ENCODE measurements at regions not wholly inside any gene's neighbourhood (a gene's known extent, or its start where the extent isn't known, plus 50 kb on each side); places are given as distances from the start of the nearest gene placed in this dataset.
A peak's percentile ranks its signal among the peaks of the same experiment; 100 is the strongest.

GRCh38 chr17:73806768-73807167 is 162.5 kb upstream of the SDK2 start:
- no peak overlapping the region for H3K4me3 ChIP-seq (ENCODE audit: low read depth, low read length)
- TF ChIP-seq CTCF (IDR thresholded peaks at IDR 0.05; ENCODE audit: insufficient read depth, low read depth, low read length, missing control alignments): no peak
- DNase-seq (ENCODE audit: low read depth): no peak

- TF ChIP-seq CTCF (IDR thresholded peaks at IDR 0.05; ENCODE audit: insufficient read depth, low read depth, low read length, missing control alignments): no peak
- no peak for DNase-seq (ENCODE audit: low read depth)
- no peak overlapping the region for H3K4me3 ChIP-seq (ENCODE audit: low read depth, low read length)
These were observed 169.0 kb upstream of the SDK2 start for GRCh38 chr17:73813201-73813600.

GRCh38 chr17:73814075-73814474 is 169.8 kb upstream of the SDK2 start:
- TF ChIP-seq CTCF (IDR thresholded peaks at IDR 0.05; ENCODE audit: insufficient read depth, low read depth, low read length, missing control alignments): no peak
- DNase-seq (ENCODE audit: low read depth): peak; percentile 22
- no peak overlapping the region for H3K4me3 ChIP-seq (ENCODE audit: low read depth, low read length)

GRCh38 chr17:73815474-73815873 is 171.2 kb upstream of the SDK2 start:
- H3K4me3 ChIP-seq (ENCODE audit: low read depth, low read length): no peak overlapping the region
- DNase-seq (ENCODE audit: low read depth): no peak
- no peak for TF ChIP-seq CTCF (IDR thresholded peaks at IDR 0.05; ENCODE audit: insufficient read depth, low read depth, low read length, missing control alignments)

- no peak for TF ChIP-seq CTCF (IDR thresholded peaks at IDR 0.05; ENCODE audit: insufficient read depth, low read depth, low read length, missing control alignments)
- no peak for DNase-seq (ENCODE audit: low read depth)
- no peak overlapping the region for H3K4me3 ChIP-seq (ENCODE audit: low read depth, low read length)
These were observed 175.5 kb upstream of the SDK2 start for GRCh38 chr17:73819440-73820395.

GRCh38 chr17:73820686-73821448 is 176.6 kb upstream of the SDK2 start:
- DNase-seq (ENCODE audit: low read depth): peak; percentile 38
- no peak for TF ChIP-seq CTCF (IDR thresholded peaks at IDR 0.05; ENCODE audit: insufficient read depth, low read depth, low read length, missing control alignments)
- no peak overlapping the region for H3K4me3 ChIP-seq (ENCODE audit: low read depth, low read length)

All from GM12865 (cell line).